GM21360 (cell line): ENCODE measurements at regions not wholly inside any gene's neighbourhood (a gene's known extent, or its start where the extent isn't known, plus 50 kb on each side); places are given as distances from the start of the nearest gene placed in this dataset.
"Not testable (repeated sequence)": the region's sequence is repeated elsewhere in the genome, so short reads cannot be mapped to it uniquely, and the experiment has no call there.

ENCODE experiments used
- ATAC-seq: cut with Tn5 transposase; IDR thresholded peaks from one replicate; pipeline ENCODE4 v1.9.1; 2021; ENCODE audit warnings: mild to moderate bottlenecking, moderate library complexity; ENCODE audit not compliant: unreplicated experiment

GRCh38 chr16:64088838-64089237 is 1033.0 kb downstream of the CDH11 start:
- ATAC-seq: no peak

DNA sequence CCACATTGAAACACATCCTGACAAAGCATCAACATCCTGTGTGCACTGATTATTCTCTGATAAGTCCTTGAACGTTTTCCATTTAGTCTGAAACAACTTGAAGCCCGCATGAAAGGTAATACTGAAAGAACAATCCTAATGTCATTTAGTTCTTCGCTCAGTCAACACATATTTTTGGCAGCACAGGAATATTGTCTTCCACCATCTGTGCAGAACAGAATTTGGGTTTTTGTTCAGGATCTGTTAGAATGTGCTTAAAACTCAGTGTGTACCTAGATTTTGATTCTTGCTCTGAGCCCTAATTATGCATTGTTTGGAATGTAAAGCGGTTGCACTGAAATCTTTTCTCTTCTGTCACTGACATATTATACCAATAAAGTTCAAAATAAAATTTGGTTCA is 1036.6 kb downstream of the CDH11 start:
- ATAC-seq: no peak

GRCh38 chr16:64084706-64085105 is 1037.2 kb downstream of the CDH11 start:
- no peak for ATAC-seq

DNA sequence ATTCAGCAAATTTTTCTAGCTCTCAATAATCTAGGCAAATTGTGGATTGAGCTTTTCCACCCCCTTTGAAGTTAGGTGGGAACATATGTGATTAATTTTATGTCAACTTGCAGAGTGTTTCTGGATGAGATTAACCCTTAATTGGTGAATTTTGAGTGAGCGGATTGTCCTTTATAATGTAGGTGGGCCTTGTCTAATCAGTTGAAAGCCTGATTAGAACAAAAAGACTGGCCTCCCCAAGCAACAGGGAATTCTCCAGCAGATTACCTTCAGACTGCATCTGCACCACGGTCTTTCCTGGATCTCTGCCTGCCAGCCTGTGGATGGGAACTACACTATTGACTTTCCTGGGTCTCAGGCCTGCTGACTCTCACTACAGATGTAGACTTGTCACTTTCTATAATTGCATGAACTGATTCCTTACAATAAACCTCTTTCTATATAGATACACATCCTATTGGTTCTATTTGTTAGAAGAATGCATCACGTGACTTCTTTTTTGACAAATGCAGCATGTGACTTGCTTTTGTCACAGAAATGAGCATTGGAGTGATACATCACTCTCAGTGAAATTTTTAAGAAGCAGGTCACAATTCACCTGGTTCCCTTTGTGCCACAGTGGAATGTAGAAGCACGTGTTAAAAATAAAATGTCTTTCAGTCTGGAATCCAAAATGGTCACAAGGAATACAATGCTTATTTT is 1038.3 kb downstream of the CDH11 start:
- no peak for ATAC-seq

- no peak for ATAC-seq
Observed at GRCh38 chr16:64077242-64077641, 1044.6 kb downstream of the CDH11 start.

DNA sequence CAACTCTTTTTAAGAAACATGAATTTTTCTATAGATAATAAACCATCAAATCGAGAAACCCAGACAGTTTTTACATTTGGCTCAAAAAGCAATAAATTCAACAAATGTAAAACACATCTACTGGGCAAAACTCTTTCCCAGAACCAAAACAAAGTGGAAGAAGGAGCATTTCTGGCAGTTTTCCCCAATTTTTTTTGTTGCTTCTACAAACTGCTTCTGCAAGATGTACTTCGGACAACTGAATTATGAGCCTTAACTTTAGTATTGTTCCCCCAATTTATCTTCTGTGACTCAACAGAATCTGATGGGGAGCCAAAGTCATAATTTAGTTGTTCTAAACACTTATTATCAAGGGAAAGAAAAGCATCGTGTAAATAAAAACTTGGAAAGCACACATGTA is 1047.2 kb downstream of the CDH11 start:
- ATAC-seq: no peak

DNA sequence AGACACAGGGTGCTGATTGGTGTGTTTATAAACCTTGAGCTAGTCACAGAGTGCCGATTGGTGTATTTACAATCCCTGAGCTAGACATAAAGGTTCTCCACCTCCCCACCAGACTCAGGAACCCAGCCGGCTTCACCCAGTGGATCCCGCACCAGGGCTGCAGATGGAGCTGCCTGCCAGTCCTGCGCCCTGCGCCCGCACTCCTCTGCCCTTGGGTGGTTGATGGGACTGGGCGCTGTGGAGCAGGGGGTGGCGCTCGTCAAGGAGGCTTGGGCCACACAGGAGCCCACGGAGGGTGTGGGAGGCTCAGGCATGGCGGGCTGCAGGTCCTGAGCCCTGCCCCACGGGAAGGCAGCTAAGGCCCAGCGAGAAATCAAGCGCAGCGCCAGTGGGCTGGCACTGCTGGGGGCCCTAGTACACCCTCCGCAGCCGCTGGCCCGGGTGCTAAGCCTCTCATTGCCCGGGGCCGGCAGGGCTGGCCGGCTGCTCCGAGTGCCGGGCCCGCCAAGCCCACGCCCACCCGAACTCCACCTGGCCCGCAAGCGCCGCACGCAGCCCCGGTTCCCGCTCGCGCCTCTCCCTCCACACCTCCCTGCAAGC is 1049.6 kb downstream of the CDH11 start:
- not testable (repeated sequence) for ATAC-seq

DNA sequence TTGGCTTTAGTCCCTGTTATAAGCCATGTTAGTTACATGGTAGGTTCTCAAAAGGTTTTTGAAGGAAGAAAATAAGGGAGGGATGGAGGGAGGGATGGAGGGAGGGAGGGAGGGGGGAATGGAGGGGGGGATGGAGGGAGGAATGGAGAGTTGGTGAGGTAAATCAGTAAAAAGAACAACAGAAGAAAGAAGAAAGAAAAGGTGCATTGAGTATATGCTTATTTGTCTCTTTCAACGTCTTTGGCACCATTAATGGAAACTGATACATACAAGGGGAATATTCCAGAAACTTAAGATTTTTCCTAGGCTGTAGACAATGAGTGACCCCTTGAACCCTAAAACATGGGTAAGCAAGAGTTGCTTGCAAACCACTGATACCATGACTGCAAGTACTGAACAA is 1056.3 kb downstream of the CDH11 start:
- no peak for ATAC-seq

- no peak for ATAC-seq
Observed at GRCh38 chr16:64061621-64062020, 1060.2 kb downstream of the CDH11 start.

DNA sequence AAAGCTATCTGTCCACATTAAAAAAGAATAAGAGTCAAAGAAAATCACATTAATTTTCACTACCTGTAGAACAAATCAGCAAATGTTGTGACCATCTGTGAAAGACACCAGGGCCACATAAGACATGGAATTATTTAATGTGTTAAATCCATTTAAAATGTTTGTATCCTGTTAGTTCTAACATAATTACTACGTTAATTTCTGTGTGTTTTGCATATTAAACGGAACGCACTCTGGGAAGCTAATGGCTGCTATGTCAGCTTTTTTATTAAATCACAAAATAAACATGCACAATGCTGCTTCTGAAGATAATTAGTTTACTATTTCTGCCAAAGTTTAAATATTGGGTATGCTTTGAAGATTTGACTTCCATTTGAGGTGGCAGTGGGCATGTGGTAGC is 1061.2 kb downstream of the CDH11 start:
- no peak for ATAC-seq

DNA sequence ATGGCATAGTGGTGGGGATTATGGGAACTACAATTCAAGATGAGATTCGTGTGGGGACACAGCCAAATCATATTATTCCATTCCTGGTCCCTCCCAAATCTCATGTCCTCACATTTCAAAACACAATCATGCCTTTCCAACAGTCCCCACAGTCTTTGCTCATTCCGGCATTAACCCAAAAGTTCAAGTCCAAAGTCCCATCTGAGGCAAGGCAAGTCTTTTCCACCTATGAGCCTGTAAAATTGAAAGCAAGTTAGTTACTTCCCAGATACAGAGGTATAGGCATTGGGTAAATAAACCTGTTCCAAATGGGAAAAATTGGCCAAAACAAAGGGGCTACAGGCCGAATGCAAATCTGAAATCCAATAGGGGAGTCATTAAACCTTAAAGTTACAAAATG is 1063.2 kb downstream of the CDH11 start:
- ATAC-seq: no peak

DNA sequence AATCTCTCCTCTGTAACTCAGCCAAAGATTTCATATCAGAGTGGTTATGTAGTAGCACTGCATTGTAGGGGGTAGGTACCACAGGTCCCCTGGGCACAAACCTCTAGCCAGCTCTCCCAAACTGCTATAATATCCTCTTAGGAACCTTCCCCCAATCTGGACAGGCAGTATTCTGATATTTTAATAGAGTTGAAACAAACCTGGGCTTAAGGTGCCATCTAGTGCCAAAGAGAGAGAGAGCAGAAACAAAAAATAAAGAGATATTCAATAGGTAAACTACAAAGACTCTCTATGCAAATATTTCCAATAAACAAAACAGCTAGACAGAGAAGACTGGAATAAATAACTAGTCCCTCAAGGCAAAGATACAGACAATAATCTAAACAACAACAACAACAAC is 1070.0 kb downstream of the CDH11 start:
- ATAC-seq: no peak

DNA sequence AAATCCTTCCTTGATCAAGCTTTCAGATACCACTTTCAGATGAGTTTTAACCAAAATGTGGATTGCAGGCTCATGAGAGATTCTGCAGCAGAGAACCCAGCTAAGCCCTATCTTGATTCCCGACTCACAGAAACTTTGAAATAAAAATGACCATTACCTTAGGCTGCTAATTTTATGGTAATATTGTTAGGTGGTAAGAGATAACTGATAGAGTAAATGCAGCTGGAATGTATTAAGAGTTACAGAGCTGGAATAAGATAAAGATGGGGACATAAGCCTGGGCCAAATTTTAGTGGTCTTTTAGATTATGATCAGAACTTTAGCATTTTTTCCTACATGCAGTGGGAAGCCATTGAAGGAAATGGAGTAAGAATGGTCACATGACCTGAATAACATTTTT is 1074.0 kb downstream of the CDH11 start:
- ATAC-seq: no peak

- ATAC-seq: no peak
Observed at GRCh38 chr16:64047207-64047606, 1074.7 kb downstream of the CDH11 start.

DNA sequence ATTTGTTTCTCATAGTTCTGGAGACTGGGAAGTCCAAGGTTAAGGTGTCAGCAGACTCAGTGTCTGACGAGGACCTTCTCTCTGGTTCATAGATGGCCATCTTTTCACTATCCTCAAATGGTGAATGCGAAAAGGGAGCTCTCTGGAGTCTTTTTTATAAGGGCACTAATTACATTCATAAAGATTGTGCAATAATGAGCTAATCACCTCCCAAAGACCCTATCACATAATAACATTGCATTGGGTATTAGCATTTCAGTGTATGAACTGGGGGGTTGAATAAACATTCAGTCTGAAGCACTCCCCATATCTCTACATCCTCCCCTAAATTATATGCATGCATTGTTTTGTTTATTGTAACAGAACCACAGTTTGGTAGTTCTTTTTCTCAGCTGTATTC is 1086.5 kb downstream of the CDH11 start:
- ATAC-seq: no peak

- no peak for ATAC-seq
Observed at GRCh38 chr16:64019339-64019738, 1102.5 kb downstream of the CDH11 start.

- ATAC-seq: no peak
Observed at GRCh38 chr16:64017796-64018195, 1104.1 kb downstream of the CDH11 start.

DNA sequence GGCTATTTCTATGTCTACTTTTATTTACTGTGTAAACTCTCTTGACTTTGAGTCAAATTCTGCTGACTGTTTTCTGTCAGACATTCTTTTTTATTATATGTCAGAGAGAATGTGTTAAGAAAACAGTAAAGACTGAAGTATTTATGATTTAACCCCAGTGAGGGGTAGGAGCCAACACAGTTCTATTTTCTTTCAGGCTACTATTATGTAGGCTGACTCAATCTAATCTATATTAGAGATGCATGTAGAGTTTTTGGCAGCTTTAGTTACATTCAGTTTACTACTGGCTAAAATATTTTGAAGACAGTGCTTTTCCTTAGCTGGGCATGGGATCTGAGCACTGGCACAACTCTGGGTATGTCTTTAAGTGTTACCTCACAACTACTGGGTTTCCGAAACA is 1108.0 kb downstream of the CDH11 start:
- ATAC-seq: no peak

- ATAC-seq: no peak
Observed at GRCh38 chr16:64012166-64012565, 1109.7 kb downstream of the CDH11 start.

DNA sequence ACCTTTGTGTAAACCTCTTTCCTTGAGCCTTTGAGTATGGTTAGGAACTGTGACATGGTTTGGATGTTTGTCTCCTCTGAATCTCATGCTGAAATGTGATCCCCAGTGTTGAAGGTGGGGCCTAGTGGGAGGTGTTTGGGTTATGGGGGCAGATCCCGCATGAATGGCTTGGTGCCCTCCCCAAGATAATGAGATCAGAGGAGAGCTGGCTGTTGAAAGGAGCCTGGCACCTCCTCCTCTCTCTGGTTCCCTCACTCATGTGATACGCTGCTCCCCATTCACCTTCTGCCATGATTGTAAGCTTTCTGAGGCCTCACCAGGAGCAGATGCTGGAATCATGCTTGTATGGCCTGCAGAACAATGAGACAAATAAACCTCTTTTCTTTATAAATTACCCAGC is 1110.2 kb downstream of the CDH11 start:
- ATAC-seq: no peak

GRCh38 chr16:64008131-64008530 is 1113.7 kb downstream of the CDH11 start:
- no peak for ATAC-seq

- ATAC-seq: no peak
Observed at GRCh38 chr16:64004116-64004515, 1117.7 kb downstream of the CDH11 start.

DNA sequence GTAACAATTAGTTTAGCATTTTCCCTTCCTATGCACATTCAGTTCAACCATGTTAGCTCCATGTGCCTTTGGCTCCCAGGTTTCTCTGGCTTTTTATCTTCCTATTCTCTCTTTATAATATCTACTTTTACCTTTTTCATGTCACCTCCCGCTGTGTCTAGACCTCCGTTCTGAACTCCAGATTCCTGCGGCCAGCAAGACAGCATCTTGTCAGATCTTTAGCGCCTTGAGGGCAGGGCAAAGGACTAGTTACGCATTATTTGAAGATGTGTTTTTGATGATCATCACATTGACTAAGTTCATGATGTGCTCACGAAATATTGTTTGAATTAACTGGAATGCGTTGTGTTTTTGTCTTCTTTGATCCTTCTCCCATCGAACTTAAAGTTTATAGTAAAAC is 1126.8 kb downstream of the CDH11 start:
- ATAC-seq: no peak
